GM12878 (cell line): ENCODE measurements at regions not wholly inside any gene's neighbourhood (a gene's known extent, or its start where the extent isn't known, plus 50 kb on each side); places are given as distances from the start of the nearest gene placed in this dataset.

Source experiments
- BACH1 ChIP-seq: fragments of 450-650 bp; IDR thresholded peaks from 2 replicates; pipeline ENCODE4 v1.6.1; 2017; ENCODE audit warnings: mild to moderate bottlenecking, borderline replicate concordance
- CBX5 ChIP-seq: sonication (generic); IDR thresholded peaks from 2 replicates; pipeline ENCODE4 v1.6.1; 2016; ENCODE audit warnings: low read depth, moderate library complexity, mild to moderate bottlenecking, inconsistent platforms
- FOXK2 ChIP-seq: fragments of 450-650 bp; IDR thresholded peaks from 2 replicates; pipeline ENCODE4 v1.6.1; 2017; ENCODE audit warnings: mild to moderate bottlenecking, moderate library complexity
- GABPA ChIP-seq: IDR thresholded peaks from 2 replicates; pipeline ENCODE4 v1.6.1; 2014; ENCODE audit warnings: antibody characterized with exemption, low read depth, mild to moderate bottlenecking, inconsistent platforms
- NRF1 ChIP-seq: conservative IDR thresholded peaks from 2 replicates; pipeline ENCODE4 v1.6.1; 2011; ENCODE audit warnings: mild to moderate bottlenecking, low read depth, low read length, improper control_type of control experiment
- SIX5 ChIP-seq: IDR thresholded peaks from 2 replicates; pipeline ENCODE4 v1.6.1; 2011; ENCODE audit warnings: mild to moderate bottlenecking, low read depth, low read length, moderate library complexity; ENCODE audit not compliant: severe bottlenecking
- SMAD5 ChIP-seq: IDR thresholded peaks from 2 replicates; pipeline ENCODE4 v1.6.1; 2016; ENCODE audit warnings: antibody characterized with exemption, low read depth
- TF ChIP-seq, protein P1 (sequence below), 3 experiments: IDR thresholded peaks in 2 of 3; conservative IDR thresholded peaks in 1 of 3; 2 replicates each; pipeline ENCODE4 v1.5.1; 2011; ENCODE audit warnings: low read depth in 3 of 3, low read length in 3 of 3, mild to moderate bottlenecking in 3 of 3, control low read depth in 2 of 3, moderate library complexity in 2 of 3, inconsistent platforms in 1 of 3, mixed read lengths in 1 of 3; ENCODE audit not compliant: control insufficient read depth in 2 of 3, insufficient read depth in 1 of 3; ENCODE audit errors: extremely low read depth in 1 of 3
- TF ChIP-seq, protein P2 (sequence below): IDR thresholded peaks from 2 replicates; pipeline ENCODE4 v1.6.1; 2011; ENCODE audit warnings: low read depth, low read length, improper control_type of control experiment, borderline replicate concordance
- TF ChIP-seq, protein P3 (sequence below): IDR thresholded peaks from 2 replicates; pipeline ENCODE4 v1.6.1; 2012; ENCODE audit warnings: mild to moderate bottlenecking, low read depth, low read length

DNA sequence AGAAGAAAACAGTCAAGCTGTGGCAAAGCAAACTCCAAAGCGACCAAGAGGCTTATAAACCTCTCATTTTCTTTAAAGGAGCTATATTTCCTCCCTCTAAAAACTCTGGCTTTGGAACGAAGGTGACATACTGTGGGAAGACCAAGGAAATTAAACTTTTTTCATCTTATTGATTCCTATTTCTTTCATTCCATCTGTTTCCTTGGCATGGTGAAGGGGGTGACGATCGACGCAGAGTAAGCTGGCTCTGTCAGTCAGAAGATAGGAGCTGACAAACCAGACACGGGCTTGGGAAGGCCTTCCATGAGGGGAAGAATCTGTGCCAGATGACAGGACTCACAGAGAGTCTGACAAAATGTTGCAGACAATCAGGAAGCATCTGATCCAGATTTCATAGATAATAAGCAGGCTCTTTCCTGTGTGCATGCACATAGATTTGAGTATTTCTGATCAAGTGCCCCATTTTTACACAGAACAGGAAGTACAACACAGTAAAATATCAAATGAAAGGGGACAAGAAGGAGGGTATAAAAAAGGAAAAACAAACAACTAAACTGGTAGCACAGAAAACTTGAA is 261.7 kb downstream of the SATB2 start:
- TF ChIP-seq SMAD5, result no peak
- TF ChIP-seq CBX5, result no peak
- no peak for TF ChIP-seq GABPA
- TF ChIP-seq, protein P1, sequence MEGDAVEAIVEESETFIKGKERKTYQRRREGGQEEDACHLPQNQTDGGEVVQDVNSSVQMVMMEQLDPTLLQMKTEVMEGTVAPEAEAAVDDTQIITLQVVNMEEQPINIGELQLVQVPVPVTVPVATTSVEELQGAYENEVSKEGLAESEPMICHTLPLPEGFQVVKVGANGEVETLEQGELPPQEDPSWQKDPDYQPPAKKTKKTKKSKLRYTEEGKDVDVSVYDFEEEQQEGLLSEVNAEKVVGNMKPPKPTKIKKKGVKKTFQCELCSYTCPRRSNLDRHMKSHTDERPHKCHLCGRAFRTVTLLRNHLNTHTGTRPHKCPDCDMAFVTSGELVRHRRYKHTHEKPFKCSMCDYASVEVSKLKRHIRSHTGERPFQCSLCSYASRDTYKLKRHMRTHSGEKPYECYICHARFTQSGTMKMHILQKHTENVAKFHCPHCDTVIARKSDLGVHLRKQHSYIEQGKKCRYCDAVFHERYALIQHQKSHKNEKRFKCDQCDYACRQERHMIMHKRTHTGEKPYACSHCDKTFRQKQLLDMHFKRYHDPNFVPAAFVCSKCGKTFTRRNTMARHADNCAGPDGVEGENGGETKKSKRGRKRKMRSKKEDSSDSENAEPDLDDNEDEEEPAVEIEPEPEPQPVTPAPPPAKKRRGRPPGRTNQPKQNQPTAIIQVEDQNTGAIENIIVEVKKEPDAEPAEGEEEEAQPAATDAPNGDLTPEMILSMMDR (IDR thresholded peaks at IDR 0.05 in 2 of 3, conservative IDR thresholded peaks at IDR 0.05 in 1 of 3; ENCODE audit: control insufficient read depth in 2 of 3, extremely low read depth in 1 of 3, insufficient read depth in 1 of 3, low read depth in 3 of 3, low read length in 3 of 3), result no peak
- TF ChIP-seq NRF1, result no peak
- TF ChIP-seq FOXK2, result no peak
- TF ChIP-seq, protein P2, sequence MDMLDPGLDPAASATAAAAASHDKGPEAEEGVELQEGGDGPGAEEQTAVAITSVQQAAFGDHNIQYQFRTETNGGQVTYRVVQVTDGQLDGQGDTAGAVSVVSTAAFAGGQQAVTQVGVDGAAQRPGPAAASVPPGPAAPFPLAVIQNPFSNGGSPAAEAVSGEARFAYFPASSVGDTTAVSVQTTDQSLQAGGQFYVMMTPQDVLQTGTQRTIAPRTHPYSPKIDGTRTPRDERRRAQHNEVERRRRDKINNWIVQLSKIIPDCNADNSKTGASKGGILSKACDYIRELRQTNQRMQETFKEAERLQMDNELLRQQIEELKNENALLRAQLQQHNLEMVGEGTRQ, result no peak
- TF ChIP-seq SIX5, result no peak
- TF ChIP-seq, protein P3, sequence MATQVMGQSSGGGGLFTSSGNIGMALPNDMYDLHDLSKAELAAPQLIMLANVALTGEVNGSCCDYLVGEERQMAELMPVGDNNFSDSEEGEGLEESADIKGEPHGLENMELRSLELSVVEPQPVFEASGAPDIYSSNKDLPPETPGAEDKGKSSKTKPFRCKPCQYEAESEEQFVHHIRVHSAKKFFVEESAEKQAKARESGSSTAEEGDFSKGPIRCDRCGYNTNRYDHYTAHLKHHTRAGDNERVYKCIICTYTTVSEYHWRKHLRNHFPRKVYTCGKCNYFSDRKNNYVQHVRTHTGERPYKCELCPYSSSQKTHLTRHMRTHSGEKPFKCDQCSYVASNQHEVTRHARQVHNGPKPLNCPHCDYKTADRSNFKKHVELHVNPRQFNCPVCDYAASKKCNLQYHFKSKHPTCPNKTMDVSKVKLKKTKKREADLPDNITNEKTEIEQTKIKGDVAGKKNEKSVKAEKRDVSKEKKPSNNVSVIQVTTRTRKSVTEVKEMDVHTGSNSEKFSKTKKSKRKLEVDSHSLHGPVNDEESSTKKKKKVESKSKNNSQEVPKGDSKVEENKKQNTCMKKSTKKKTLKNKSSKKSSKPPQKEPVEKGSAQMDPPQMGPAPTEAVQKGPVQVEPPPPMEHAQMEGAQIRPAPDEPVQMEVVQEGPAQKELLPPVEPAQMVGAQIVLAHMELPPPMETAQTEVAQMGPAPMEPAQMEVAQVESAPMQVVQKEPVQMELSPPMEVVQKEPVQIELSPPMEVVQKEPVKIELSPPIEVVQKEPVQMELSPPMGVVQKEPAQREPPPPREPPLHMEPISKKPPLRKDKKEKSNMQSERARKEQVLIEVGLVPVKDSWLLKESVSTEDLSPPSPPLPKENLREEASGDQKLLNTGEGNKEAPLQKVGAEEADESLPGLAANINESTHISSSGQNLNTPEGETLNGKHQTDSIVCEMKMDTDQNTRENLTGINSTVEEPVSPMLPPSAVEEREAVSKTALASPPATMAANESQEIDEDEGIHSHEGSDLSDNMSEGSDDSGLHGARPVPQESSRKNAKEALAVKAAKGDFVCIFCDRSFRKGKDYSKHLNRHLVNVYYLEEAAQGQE, result no peak
- no peak for TF ChIP-seq BACH1
